ENCODE measurements at regions not wholly inside any gene's neighbourhood (a gene's known extent, or its start where the extent isn't known, plus 50 kb on each side); places are given as distances from the start of the nearest gene placed in this dataset.

GRCh38 chr9:95611354-95611753 is 94.6 kb upstream of the PTCH1 start:
- no peak for DNase-seq

GRCh38 chr9:95610006-95610785 is 93.4 kb upstream of the PTCH1 start:
- DNase-seq = no peak

GRCh38 chr9:95609426-95609825 is 92.7 kb upstream of the PTCH1 start:
- no peak for DNase-seq

DNA sequence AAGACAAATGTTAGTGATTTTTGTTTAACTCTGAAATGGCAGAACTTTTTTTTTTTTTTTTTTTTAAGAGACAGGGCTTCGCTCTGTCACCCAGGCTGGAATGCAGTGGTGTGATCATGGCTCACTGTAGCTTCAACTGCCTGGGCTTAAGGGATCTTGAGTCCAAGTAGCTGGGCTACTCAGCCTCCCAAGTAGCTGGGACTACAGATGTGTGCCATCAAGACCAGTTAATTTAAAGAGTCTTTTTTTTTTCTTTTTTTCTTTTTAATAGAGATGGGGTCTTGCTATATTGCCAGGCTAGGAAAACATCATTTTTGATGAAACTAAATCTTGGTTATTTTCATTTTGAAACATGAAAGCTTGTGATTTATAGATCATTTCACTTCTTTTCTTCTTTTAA is 91.6 kb upstream of the PTCH1 start:
- DNase-seq = no peak

DNA sequence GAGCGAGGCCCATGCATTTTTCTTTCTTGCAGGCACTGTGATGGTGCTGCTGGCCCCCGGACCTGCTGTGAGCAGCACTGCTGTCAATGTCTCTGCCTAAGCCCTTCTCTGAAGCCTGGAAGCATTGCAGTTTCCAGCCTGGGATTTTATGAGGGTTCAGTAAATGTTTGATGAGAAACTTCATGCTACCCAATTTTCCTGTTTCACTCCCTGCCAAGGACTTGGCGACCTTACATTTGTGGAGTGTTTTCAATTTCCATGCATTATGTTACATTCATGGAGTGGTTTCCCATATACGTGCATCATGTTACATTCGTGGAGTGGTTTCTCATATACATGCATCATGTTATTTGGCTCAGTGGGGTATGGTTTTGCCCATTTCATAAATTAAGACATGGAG is 90.7 kb upstream of the PTCH1 start:
- DNase-seq = no peak

GRCh38 chr9:95606489-95607350 is 89.9 kb upstream of the PTCH1 start:
- no peak for DNase-seq

- DNase-seq = no peak
Observed at GRCh38 chr9:95605816-95606488, 89.2 kb upstream of the PTCH1 start.

GRCh38 chr9:95605101-95605500 is 88.3 kb upstream of the PTCH1 start:
- DNase-seq = no peak

DNA sequence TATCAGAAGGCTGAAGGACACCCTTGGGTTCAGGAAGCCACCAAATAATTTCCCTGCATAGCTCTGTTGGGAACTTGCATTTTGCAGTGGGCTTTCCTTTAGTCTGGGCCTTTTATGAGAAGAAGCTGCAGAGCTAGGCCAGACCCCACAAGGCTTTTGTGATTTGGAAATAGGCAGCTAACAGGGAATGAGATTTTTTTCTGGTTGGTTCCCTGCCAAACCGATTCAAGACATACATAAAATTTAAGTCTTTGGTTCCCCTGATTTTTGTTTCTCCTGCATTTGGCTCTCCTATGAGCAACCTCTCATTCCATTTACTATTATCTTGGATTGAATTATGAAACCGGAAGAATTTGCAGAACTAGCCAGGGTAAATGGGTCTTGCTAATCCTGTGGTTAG is 81.5 kb upstream of the PTCH1 start:
- DNase-seq = no peak

GRCh38 chr9:95595721-95596295 is 79.0 kb upstream of the PTCH1 start:
- no peak for DNase-seq

- DNase-seq = no peak
Observed at GRCh38 chr9:95592931-95593330, 76.2 kb upstream of the PTCH1 start.

DNA sequence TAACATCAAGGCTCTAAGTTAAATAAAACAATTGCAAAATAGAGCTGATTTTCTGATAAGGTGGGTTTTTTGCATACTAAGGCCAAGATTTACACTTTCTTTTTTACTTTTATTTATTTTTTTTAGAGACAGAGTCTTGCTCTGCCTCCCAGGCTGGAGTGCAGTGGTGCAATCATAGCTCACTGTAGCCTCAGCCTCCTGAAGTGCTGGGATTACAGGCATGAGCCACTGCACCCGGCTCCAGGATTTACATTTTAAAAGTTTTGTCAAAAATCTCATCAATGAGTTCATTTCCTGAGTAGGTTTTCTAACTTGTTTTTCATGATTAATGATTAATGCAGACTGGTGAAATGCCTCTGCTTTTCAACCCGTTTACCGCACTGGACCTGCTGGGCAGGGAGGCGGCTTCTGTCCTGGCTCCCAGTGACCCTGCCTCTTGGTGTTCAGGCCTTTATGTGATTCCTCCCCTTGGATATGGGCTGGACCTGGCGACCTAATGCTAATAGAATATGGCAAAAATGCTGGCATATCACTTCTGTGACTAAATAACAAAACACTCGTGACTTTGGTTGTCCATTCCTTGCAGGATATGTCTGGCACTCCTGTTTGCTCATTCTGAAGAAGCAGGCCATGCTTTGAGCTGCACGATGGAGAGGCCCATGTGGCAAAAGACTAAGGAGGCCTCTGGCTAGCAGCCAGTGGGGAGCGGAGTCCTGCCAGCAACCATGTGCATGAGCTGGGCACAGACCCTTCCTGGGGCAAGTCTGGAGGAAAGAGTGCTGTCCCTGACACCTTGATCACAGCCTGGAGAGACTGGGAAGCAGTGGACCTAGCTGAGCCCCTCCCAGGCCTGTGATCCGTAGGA is 72.2 kb upstream of the PTCH1 start:
- no peak for DNase-seq

- no peak for DNase-seq
Observed at GRCh38 chr9:95587021-95587964, 70.5 kb upstream of the PTCH1 start.

GRCh38 chr9:95586326-95586725 is 69.6 kb upstream of the PTCH1 start:
- DNase-seq = no peak

- DNase-seq = no peak
Observed at GRCh38 chr9:95585824-95586223, 69.1 kb upstream of the PTCH1 start.

DNA sequence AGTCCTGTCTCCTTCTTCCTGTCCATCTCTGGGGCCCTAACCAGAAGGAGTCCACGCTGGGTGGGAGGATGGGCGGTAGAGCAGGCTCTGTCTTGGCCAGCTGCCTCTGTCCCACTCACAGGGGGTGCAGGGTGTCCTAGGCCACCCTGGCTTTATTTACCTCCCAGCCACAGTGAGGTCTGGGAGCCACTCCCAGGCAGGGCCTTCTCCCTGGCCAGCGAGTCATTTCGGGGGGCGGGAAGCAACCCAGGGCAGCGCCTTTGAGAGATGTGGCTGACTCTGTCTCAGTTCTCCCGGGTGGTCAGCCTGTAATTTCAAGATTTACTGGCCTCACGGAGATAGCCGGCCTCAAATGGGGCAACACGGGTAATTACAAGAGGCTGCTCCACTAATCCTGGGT is 67.4 kb upstream of the PTCH1 start:
- DNase-seq = no peak

- no peak for DNase-seq
Observed at GRCh38 chr9:95581900-95582299, 65.1 kb upstream of the PTCH1 start.

DNA sequence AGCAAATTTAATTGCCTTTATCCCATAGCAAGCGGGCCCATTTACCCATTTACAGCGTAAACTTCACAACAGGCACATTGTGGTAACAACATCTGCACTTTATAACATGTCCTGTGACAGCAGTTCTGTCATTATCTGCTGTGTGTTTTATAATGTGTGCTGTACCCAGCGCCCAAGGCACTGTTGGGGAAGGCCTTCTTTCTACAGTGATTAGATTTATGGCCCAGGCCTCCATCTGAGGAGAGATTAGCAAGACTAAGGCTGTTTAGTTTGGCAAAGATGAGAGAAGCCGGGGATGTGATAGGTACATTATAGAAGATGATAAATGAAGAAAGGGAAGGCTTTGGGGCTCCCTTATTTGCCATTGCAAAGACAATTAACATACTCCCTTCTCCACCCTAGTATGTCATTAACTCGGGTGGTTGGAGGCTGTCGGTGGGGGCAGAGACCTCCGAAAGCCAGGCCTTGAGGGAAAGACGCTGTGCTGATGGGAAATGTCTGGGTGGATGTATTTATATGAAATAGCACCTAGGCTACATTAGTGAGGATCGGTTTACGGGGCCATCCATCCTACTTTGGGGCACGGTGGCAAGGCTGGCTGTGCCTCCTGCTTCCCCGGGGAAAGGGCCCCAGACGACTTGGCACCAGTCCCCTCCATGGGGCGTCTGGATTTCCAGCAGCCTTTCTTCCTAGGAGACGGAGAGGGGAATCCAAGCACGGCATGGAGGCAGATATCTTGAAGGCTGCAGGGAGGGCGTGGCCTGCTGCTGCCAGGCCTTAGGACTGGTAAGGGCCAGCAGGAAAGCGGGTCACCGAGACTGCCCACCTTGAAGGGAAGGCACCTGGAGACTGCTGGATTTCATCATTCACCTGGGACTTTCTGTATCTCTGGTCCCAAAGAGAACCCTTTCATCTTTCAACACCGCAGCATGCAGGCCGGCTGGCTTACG is 64.3 kb upstream of the PTCH1 start:
- DNase-seq = no peak

DNA sequence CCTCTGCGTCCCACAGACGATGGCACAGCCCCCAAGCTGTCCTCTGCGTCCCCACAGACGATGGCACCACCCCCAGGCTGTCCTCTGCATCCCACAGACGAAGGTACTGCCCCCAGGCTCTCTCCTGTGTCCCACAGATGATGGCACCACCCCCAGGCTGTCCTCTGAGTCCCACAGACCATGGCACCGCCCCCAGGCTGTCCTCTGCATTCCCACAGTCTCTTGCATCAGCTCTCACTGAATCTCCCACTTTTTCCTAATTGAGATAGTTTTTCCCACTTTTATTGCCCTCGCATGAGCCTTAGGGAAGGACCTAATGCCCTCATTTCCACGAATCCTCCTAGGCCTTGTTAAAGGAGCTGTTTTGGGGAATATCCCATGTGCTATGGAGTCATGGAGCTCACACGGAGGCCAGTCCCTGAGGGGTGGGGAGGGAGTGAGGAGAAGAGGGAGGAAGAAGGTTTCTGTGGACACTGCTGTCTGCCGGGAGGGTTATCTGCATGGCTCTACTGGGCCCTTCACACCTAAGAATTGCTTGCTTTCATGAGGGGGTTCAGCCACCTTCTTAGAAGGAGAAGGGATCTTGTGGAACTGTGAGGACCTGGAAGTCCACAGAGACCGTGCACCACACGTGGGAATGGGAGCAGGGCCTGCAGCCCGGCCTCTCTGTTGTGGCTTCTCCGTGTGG is 58.2 kb upstream of the PTCH1 start:
- no peak for DNase-seq
